ENCODE measurements at regions not wholly inside any gene's neighbourhood (a gene's known extent, or its start where the extent isn't known, plus 50 kb on each side); places are given as distances from the start of the nearest gene placed in this dataset.

- TF ChIP-seq POLR2AphosphoS5 (IDR thresholded peaks at IDR 0.05; ENCODE audit: borderline replicate concordance, low read depth, low read length) (no peak), FOXP2 (optimal IDR thresholded peaks at IDR 0.05; ENCODE audit: control extremely low read depth, extremely low read length, insufficient read depth) (no peak), EZH2 (IDR thresholded peaks at IDR 0.05) (no peak)
- Histone ChIP-seq H3K9me3 (ENCODE audit: low read depth, low read length) (no peaks in the 10 kb centered on the region), H3K36me3 (ENCODE audit: insufficient read depth, low read length) (no peaks in the 10 kb centered on the region), H3K4me3 (no peak overlapping the region), H3K9ac (ENCODE audit: insufficient read length) (no peak overlapping the region), H3K27ac (no peak overlapping the region)
- no peak for DNase-seq (ENCODE audit: low read depth, low spot score)
These were observed 1334.8 kb downstream of the MRPL39 start for GRCh38 chr21:24272521-24272938.

- no peak overlapping the region for H3K9ac ChIP-seq (ENCODE audit: insufficient read length)
- no peak overlapping the region for H3K27ac ChIP-seq
- no peak for TF ChIP-seq EZH2 (IDR thresholded peaks at IDR 0.05)
- TF ChIP-seq FOXP2 (optimal IDR thresholded peaks at IDR 0.05; ENCODE audit: control extremely low read depth, extremely low read length, insufficient read depth) = no peak
- TF ChIP-seq POLR2AphosphoS5 (IDR thresholded peaks at IDR 0.05; ENCODE audit: borderline replicate concordance, low read depth, low read length) = no peak
- H3K4me3 ChIP-seq = no peak overlapping the region
- no peaks in the 10 kb centered on the region for H3K9me3 ChIP-seq (ENCODE audit: low read depth, low read length)
- no peak for DNase-seq (ENCODE audit: low read depth, low spot score)
- no peaks in the 10 kb centered on the region for H3K36me3 ChIP-seq (ENCODE audit: insufficient read depth, low read length)
These were observed 1341.3 kb downstream of the MRPL39 start for GRCh38 chr21:24265987-24266386.

GRCh38 chr21:24260751-24261150 is 1346.5 kb downstream of the MRPL39 start:
- Histone ChIP-seq H3K27ac (no peak overlapping the region), H3K9me3 (ENCODE audit: low read depth, low read length) (no peaks in the 10 kb centered on the region), H3K36me3 (ENCODE audit: insufficient read depth, low read length) (no peaks in the 10 kb centered on the region), H3K4me3 (no peak overlapping the region), H3K9ac (ENCODE audit: insufficient read length) (no peak overlapping the region)
- no peak for DNase-seq (ENCODE audit: low read depth, low spot score)
- TF ChIP-seq FOXP2 (optimal IDR thresholded peaks at IDR 0.05; ENCODE audit: control extremely low read depth, extremely low read length, insufficient read depth) (no peak), EZH2 (IDR thresholded peaks at IDR 0.05) (no peak), POLR2AphosphoS5 (IDR thresholded peaks at IDR 0.05; ENCODE audit: borderline replicate concordance, low read depth, low read length) (no peak)

GRCh38 chr21:24259241-24259640 is 1348.0 kb downstream of the MRPL39 start:
- H3K4me3 ChIP-seq = no peak overlapping the region
- H3K9me3 ChIP-seq (ENCODE audit: low read depth, low read length) = no peaks in the 10 kb centered on the region
- H3K27ac ChIP-seq = no peak overlapping the region
- no peak for DNase-seq (ENCODE audit: low read depth, low spot score)
- H3K36me3 ChIP-seq (ENCODE audit: insufficient read depth, low read length) = no peaks in the 10 kb centered on the region
- TF ChIP-seq FOXP2 (optimal IDR thresholded peaks at IDR 0.05; ENCODE audit: control extremely low read depth, extremely low read length, insufficient read depth) = no peak
- no peak for TF ChIP-seq EZH2 (IDR thresholded peaks at IDR 0.05)
- TF ChIP-seq POLR2AphosphoS5 (IDR thresholded peaks at IDR 0.05; ENCODE audit: borderline replicate concordance, low read depth, low read length) = no peak
- no peak overlapping the region for H3K9ac ChIP-seq (ENCODE audit: insufficient read length)

- no peak for TF ChIP-seq FOXP2 (optimal IDR thresholded peaks at IDR 0.05; ENCODE audit: control extremely low read depth, extremely low read length, insufficient read depth)
- no peak for TF ChIP-seq EZH2 (IDR thresholded peaks at IDR 0.05)
- TF ChIP-seq POLR2AphosphoS5 (IDR thresholded peaks at IDR 0.05; ENCODE audit: borderline replicate concordance, low read depth, low read length) = no peak
- H3K4me3 ChIP-seq = no peak overlapping the region
- DNase-seq (ENCODE audit: low read depth, low spot score) = no peak
- no peaks in the 10 kb centered on the region for H3K9me3 ChIP-seq (ENCODE audit: low read depth, low read length)
- H3K36me3 ChIP-seq (ENCODE audit: insufficient read depth, low read length) = no peaks in the 10 kb centered on the region
- H3K27ac ChIP-seq = no peak overlapping the region
- no peak overlapping the region for H3K9ac ChIP-seq (ENCODE audit: insufficient read length)
These were observed 1351.7 kb downstream of the MRPL39 start for GRCh38 chr21:24255591-24255990.

- DNase-seq (ENCODE audit: low read depth, low spot score) = no peak
- no peak overlapping the region for H3K9ac ChIP-seq (ENCODE audit: insufficient read length)
- H3K36me3 ChIP-seq (ENCODE audit: insufficient read depth, low read length) = no peaks in the 10 kb centered on the region
- H3K27ac ChIP-seq = no peak overlapping the region
- H3K9me3 ChIP-seq (ENCODE audit: low read depth, low read length) = peaks cover 7% of the 10 kb centered on the region; the same call in 1 of the 2 replicates
- no peak for TF ChIP-seq FOXP2 (optimal IDR thresholded peaks at IDR 0.05; ENCODE audit: control extremely low read depth, extremely low read length, insufficient read depth)
- TF ChIP-seq EZH2 (IDR thresholded peaks at IDR 0.05) = no peak
- no peak for TF ChIP-seq POLR2AphosphoS5 (IDR thresholded peaks at IDR 0.05; ENCODE audit: borderline replicate concordance, low read depth, low read length)
- H3K4me3 ChIP-seq = no peak overlapping the region
These were observed 1381.8 kb downstream of the MRPL39 start for GRCh38 chr21:24225431-24225830.

GRCh38 chr21:24224422-24224821 is 1382.9 kb downstream of the MRPL39 start:
- Histone ChIP-seq H3K27ac (no peak overlapping the region), H3K4me3 (no peak overlapping the region), H3K36me3 (ENCODE audit: insufficient read depth, low read length) (no peaks in the 10 kb centered on the region), H3K9ac (ENCODE audit: insufficient read length) (no peak overlapping the region), H3K9me3 (ENCODE audit: low read depth, low read length) (peaks cover 7% of the 10 kb centered on the region; the same call in 1 of the 2 replicates)
- TF ChIP-seq POLR2AphosphoS5 (IDR thresholded peaks at IDR 0.05; ENCODE audit: borderline replicate concordance, low read depth, low read length) (no peak), EZH2 (IDR thresholded peaks at IDR 0.05) (no peak), FOXP2 (optimal IDR thresholded peaks at IDR 0.05; ENCODE audit: control extremely low read depth, extremely low read length, insufficient read depth) (no peak)
- no peak for DNase-seq (ENCODE audit: low read depth, low spot score)

- TF ChIP-seq EZH2 (IDR thresholded peaks at IDR 0.05) (no peak), POLR2AphosphoS5 (IDR thresholded peaks at IDR 0.05; ENCODE audit: borderline replicate concordance, low read depth, low read length) (no peak), FOXP2 (optimal IDR thresholded peaks at IDR 0.05; ENCODE audit: control extremely low read depth, extremely low read length, insufficient read depth) (no peak)
- DNase-seq (ENCODE audit: low read depth, low spot score) = no peak
- H3K27ac ChIP-seq = no peak overlapping the region
- H3K4me3 ChIP-seq = no peak overlapping the region
- no peaks in the 10 kb centered on the region for H3K36me3 ChIP-seq (ENCODE audit: insufficient read depth, low read length)
- H3K9me3 ChIP-seq (ENCODE audit: low read depth, low read length) = peaks cover 7% of the 10 kb centered on the region; the same call in 1 of the 2 replicates
- no peak overlapping the region for H3K9ac ChIP-seq (ENCODE audit: insufficient read length)
These were observed 1383.7 kb downstream of the MRPL39 start for GRCh38 chr21:24223624-24224023.

- H3K36me3 ChIP-seq (ENCODE audit: insufficient read depth, low read length) = no peaks in the 10 kb centered on the region
- no peak for DNase-seq (ENCODE audit: low read depth, low spot score)
- no peak overlapping the region for H3K27ac ChIP-seq
- H3K4me3 ChIP-seq = no peak overlapping the region
- peaks cover 2% of the 10 kb centered on the region; the same call in 1 of the 2 replicates for H3K9me3 ChIP-seq (ENCODE audit: low read depth, low read length)
- TF ChIP-seq FOXP2 (optimal IDR thresholded peaks at IDR 0.05; ENCODE audit: control extremely low read depth, extremely low read length, insufficient read depth) = no peak
- no peak for TF ChIP-seq POLR2AphosphoS5 (IDR thresholded peaks at IDR 0.05; ENCODE audit: borderline replicate concordance, low read depth, low read length)
- TF ChIP-seq EZH2 (IDR thresholded peaks at IDR 0.05) = no peak
- H3K9ac ChIP-seq (ENCODE audit: insufficient read length) = no peak overlapping the region
These were observed 1384.6 kb downstream of the MRPL39 start for GRCh38 chr21:24222676-24223075.

Data from SK-N-MC (cell line).